GM13976 (cell line): ENCODE measurements at regions not wholly inside any gene's neighbourhood (a gene's known extent, or its start where the extent isn't known, plus 50 kb on each side); places are given as distances from the start of the nearest gene placed in this dataset.

ENCODE experiments used
- DNase-seq: peaks from one replicate; pipeline ENCODE4 v3.0.0; 2012; ENCODE audit warnings: low spot score
- CTCF ChIP-seq: IDR thresholded peaks from 2 replicates; pipeline ENCODE4 v1.5.1; 2012; ENCODE audit warnings: borderline replicate concordance, mild to moderate bottlenecking; ENCODE audit not compliant: insufficient read depth; ENCODE audit errors: extremely low read depth, missing control alignments, control extremely low read depth
- in situ Hi-C: fragments of 300-500 bp; cut with MboI; formaldehyde crosslinking; loops from one replicate; pipeline ENCODE4 v1.12.0; 2022; ENCODE audit warnings: low sequenced_read_pairs, mixed read lengths, inconsistent platforms; ENCODE audit not compliant: unreplicated experiment

GRCh38 chr15:62631076-62631724 lies 411.3 kb upstream of the TPM1 start:
- in situ Hi-C loops = no loop called here
- TF ChIP-seq CTCF = no peak
- no peak for DNase-seq

GRCh38 chr15:62636823-62637573 lies 405.5 kb upstream of the TPM1 start:
- no peak for TF ChIP-seq CTCF
- DNase-seq = no peak

DNA sequence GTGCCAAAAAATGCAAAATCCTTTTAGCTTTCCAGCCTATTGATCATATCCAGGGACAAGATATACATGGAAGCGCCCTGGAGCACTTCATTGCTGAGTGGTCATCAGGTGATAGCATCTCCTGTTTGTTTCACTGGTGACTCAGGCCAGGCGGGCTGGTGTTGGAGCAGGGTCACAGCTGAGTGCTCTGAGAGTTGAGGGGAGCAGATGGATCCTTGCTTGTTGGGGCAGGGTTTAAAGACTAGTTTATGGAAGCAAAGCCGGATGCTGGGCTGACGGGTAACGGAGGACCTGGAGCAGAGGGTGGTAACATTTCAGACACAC lies 405.0 kb upstream of the TPM1 start:
- no peak for TF ChIP-seq CTCF
- in situ Hi-C loops = no loop called here
- DNase-seq = no peak

More at GRCh38 chr15:62636823-62637573, 405.5 kb upstream of the TPM1 start:
- in situ Hi-C loops = no loop called here

GRCh38 chr15:62637950-62638619 lies 404.5 kb upstream of the TPM1 start:
- in situ Hi-C loops = no loop called here
- DNase-seq = no peak
- TF ChIP-seq CTCF = no peak

DNA sequence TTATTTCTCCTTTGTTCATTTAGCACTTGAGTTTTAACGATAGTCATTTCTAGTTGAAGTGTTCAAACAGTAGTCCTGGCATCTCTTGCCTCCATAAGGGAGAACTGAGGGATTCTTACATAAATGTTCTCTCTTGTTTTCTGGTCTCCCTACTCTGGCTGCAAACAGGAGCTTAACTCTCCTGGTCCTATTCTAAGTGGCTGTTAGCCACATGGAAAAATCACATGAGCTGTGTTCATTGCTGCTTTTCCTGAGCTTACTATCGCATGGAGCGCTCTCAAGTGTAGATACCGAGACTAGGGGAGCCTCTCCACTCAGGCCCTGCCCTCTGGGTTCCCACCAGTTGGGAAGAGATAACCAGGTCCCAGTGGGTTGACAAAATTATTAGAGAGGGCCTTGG lies 403.1 kb upstream of the TPM1 start:
- TF ChIP-seq CTCF = no peak
- DNase-seq = no peak
- in situ Hi-C loops = no loop called here

- no peak for DNase-seq
- in situ Hi-C loops = no loop called here
- no peak for TF ChIP-seq CTCF
Observed at GRCh38 chr15:62639906-62640605, 402.5 kb upstream of the TPM1 start.
